Loucy (cell line): ENCODE measurements at regions not wholly inside any gene's neighbourhood (a gene's known extent, or its start where the extent isn't known, plus 50 kb on each side); places are given as distances from the start of the nearest gene placed in this dataset.

Experiments used
- CTCF ChIP-seq: fragments of 200-600 bp; sonication (generic); conservative IDR thresholded peaks from 2 replicates; pipeline ENCODE4 v1.5.1; 2014; ENCODE audit warnings: mild to moderate bottlenecking, antibody characterized with exemption, low read length
- EZH2phosphoT487 ChIP-seq: fragments of 200-600 bp; IDR thresholded peaks from 2 replicates; pipeline ENCODE4 v1.6.1; 2018; ENCODE audit warnings: antibody characterized with exemption, mild to moderate bottlenecking, moderate library complexity, borderline replicate concordance

GRCh38 chr3:75265897-75266296 lies 398.2 kb upstream of the FRG2C start:
- TF ChIP-seq CTCF (no peak), EZH2phosphoT487 (no peak)
